IPS-20b (cell line): ENCODE measurements at regions not wholly inside any gene's neighbourhood (a gene's known extent, or its start where the extent isn't known, plus 50 kb on each side); places are given as distances from the start of the nearest gene placed in this dataset.

Experiments
- H3K27ac ChIP-seq: one replicate; pipeline ENCODE4 v1.5.1; 2013; ENCODE audit warnings: low read length
- H3K27me3 ChIP-seq: 2 replicates; pipeline ENCODE4 v1.6.1; 2013; ENCODE audit warnings: mild to moderate bottlenecking, low read length, inconsistent platforms; ENCODE audit not compliant: insufficient read depth
- H3K36me3 ChIP-seq: 2 replicates; pipeline ENCODE4 v1.6.1; 2013; ENCODE audit warnings: low read depth, mild to moderate bottlenecking, inconsistent platforms, low read length, moderate library complexity; ENCODE audit not compliant: insufficient read depth
- H3K4me1 ChIP-seq: 2 replicates; pipeline ENCODE4 v1.6.1; 2013; ENCODE audit warnings: mild to moderate bottlenecking, control low read depth, inconsistent platforms, low read length, moderate library complexity; ENCODE audit not compliant: insufficient read depth
- H3K4me3 ChIP-seq: 2 replicates; pipeline ENCODE4 v1.5.1; 2013; ENCODE audit warnings: mild to moderate bottlenecking, low read length, inconsistent platforms
- H3K9ac ChIP-seq: 2 replicates; pipeline ENCODE4 v1.6.1; 2013; ENCODE audit warnings: low read depth, mild to moderate bottlenecking, inconsistent platforms, low read length, moderate library complexity
- H3K9me3 ChIP-seq: 2 replicates; pipeline ENCODE4 v1.6.1; 2013; ENCODE audit warnings: mild to moderate bottlenecking, low read depth, low read length, inconsistent platforms; ENCODE audit not compliant: insufficient read depth

- H3K27ac ChIP-seq: no peak overlapping the region
- no peaks in the 10 kb centered on the region for H3K27me3 ChIP-seq
- H3K9ac ChIP-seq: no peak overlapping the region
- H3K4me3 ChIP-seq: no peak overlapping the region
- no peaks in the 10 kb centered on the region for H3K9me3 ChIP-seq
- H3K36me3 ChIP-seq: no peaks in the 10 kb centered on the region
- H3K4me1 ChIP-seq: no peaks in the 10 kb centered on the region
Measured at GRCh38 chr3:167146911-167147310, 233.2 kb downstream of the ZBBX start.

DNA sequence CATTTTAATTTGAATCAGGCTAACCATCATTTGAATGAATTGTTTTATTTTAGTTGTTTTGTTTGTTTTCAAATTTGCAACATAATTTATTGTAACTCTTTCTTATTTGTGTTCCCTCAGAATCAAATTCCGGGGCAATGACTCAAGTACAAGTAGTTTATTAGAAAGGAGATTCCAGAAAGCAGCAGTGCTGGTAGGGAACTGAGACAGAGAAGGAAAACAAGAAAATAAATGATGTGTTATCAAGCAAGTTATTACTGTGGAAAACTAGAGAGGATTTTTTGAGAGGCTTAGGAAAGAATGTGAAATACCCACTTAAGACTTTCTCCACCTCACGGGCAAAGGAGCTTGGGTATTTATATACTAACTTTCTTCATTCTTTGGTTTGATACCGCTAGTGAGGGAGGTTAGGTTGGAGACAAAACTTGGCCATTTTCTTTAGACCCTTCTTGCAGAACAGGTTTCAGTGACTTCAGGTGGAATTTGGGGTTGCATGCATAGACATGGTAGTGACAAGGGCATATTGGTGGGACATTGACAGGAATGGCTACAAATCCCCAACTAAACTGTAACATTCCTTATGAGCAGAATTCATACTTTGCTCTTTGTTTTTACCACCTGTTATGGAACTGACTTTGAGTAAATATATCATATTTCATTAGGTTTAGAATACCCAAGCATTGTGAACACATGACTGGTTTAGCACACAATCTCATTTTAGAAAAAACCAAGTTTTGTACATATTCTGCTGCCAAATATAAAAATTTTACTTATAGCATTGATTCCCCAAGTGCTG, 254.3 kb downstream of the ZBBX start:
- Histone ChIP-seq H3K4me1 (no peaks in the 10 kb centered on the region), H3K27ac (no peak overlapping the region), H3K36me3 (no peaks in the 10 kb centered on the region), H3K4me3 (no peak overlapping the region), H3K9me3 (no peaks in the 10 kb centered on the region; the same call in 1 of the 2 replicates), H3K27me3 (no peaks in the 10 kb centered on the region), H3K9ac (no peak overlapping the region; the same call in 1 of the 2 replicates)

DNA sequence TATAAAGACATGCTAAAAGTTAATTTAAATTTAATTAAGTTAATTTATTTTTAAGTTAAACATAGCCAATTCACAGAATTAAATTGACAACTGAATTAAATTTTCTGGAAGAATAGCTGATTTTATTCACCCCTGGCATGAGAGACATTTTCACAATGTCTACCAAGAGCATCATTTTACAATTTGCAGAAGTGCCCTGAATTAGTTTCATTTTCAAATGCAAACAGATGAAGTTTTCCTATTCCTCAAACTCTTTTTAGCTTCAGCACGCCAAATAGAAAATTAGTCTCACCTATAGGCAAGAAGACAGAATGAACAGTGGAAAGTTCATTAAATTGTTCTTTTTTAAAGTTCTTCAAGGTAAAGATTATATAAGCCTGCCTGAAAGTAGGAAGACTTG, 259.3 kb downstream of the ZBBX start:
- H3K4me3 ChIP-seq: no peak overlapping the region
- H3K27ac ChIP-seq: no peak overlapping the region
- no peaks in the 10 kb centered on the region for H3K4me1 ChIP-seq
- H3K36me3 ChIP-seq: no peaks in the 10 kb centered on the region
- no peak overlapping the region for H3K9ac ChIP-seq
- H3K9me3 ChIP-seq: no peaks in the 10 kb centered on the region; the same call in 1 of the 2 replicates
- no peaks in the 10 kb centered on the region for H3K27me3 ChIP-seq

DNA sequence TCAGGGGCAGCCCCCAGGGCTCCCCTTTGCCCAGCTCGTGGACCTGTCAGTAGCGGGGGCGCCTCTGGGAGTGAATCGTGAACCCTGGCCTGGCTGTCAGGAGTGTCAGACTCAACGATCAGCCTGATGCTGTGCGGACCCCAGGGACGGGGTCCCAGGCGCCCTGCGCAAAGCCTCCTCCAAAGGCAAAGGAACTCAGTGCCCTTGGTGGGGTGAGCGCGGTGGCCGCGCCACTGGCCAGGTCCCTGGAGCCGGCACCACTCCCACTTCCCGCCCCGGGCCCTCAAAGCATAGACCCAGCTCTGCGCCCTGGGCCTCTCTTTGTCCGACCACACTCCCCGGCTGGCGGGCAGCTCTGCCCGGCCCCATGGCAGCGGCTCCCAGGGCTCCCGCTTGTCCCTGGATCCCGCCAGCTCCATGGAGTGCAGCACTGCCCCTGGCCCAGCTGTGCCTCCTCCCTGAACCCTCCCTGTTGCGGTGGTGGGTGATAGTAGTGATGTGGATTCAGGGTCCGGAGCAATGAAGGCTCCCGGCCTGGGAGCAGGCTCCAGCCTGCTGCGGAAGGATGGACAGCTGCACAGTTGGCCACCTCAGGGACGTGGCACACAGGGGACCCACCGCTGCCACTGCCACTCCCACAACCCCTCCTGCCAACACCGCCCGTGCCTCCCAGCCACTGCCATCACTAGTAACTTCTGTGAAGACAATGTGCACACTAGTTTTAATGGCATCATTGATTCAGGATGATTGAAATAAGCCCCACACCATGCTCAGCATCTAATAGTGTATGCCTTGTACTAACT, 263.8 kb downstream of the ZBBX start:
- Histone ChIP-seq H3K9ac (no peak overlapping the region), H3K4me3 (no peak overlapping the region), H3K36me3 (no peaks in the 10 kb centered on the region), H3K9me3 (no peaks in the 10 kb centered on the region), H3K4me1 (no peaks in the 10 kb centered on the region), H3K27me3 (no peaks in the 10 kb centered on the region), H3K27ac (no peak overlapping the region)

- H3K27ac ChIP-seq: no peak overlapping the region
- H3K4me3 ChIP-seq: no peak overlapping the region
- H3K36me3 ChIP-seq: no peaks in the 10 kb centered on the region
- H3K27me3 ChIP-seq: no peaks in the 10 kb centered on the region
- peaks cover 4% of the 10 kb centered on the region; the same call in 1 of the 2 replicates for H3K4me1 ChIP-seq
- H3K9ac ChIP-seq: no peak overlapping the region
- no peaks in the 10 kb centered on the region for H3K9me3 ChIP-seq
Measured at GRCh38 chr3:167115331-167115934, 264.7 kb downstream of the ZBBX start.

- Histone ChIP-seq H3K4me3 (no peak overlapping the region), H3K9me3 (no peaks in the 10 kb centered on the region), H3K27me3 (no peaks in the 10 kb centered on the region), H3K27ac (no peak overlapping the region), H3K36me3 (no peaks in the 10 kb centered on the region), H3K9ac (no peak overlapping the region), H3K4me1 (peaks cover 8% of the 10 kb centered on the region; the same call in 1 of the 2 replicates)
Measured at GRCh38 chr3:167114619-167115018, 265.5 kb downstream of the ZBBX start.

DNA sequence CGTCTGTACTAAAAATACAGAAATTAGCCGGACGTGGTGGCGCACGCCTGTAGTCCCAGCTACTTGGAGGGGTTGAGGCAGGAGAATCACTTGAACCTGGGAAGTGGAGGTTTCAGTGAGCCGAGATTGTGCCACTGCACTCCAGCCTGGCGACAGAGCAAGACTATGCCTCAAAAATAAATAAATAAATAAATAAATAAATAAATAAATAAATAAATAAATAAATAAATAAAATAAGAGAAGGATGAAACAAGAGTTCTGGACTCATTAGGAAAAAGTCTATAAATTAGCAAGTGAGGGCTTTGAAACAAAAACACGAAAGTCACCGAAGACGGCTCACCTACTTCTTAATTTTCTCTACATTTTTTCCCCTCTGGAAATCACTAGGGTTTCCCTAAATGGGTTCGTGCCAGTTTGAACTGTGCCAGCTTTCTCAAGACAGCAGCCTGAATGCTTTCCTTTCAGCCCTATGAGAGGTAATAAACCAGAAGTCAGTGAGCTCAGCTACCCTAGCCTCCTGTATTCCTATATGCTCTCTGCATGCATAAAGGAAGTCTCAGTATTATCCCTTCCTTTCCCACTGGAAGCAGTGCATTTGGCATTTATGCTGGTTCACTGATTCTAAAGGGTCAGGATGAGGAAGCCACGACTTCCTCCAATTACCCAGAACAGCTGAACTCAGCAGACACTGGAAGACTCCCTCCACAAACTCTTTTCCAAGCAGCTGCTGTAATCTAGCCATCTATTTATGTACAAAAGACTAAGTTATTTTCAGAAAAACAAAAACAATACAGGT, 266.9 kb downstream of the ZBBX start:
- Histone ChIP-seq H3K27me3 (no peaks in the 10 kb centered on the region), H3K27ac (no peak overlapping the region), H3K4me1 (peaks cover 8% of the 10 kb centered on the region; the same call in 1 of the 2 replicates), H3K4me3 (no peak overlapping the region), H3K36me3 (no peaks in the 10 kb centered on the region), H3K9ac (no peak overlapping the region), H3K9me3 (no peaks in the 10 kb centered on the region)

DNA sequence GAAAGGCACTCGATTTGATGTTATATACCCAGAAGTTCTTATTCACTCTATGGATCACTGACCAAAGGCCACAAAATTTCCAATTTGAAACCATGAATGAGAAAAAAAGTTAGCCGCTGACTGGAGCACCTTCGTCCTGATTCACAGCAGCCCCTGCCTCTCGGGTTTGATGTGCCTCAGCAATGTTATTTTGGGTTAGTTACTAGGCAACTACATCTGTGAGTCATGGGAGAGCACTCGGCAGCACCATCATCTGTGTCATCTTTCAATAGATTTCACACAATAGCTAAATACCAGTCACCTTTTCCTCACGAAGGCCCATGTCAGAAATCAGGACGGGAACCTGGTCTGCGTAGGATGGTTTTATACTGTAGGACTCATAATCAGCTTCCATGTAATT, 269.2 kb downstream of the ZBBX start:
- H3K36me3 ChIP-seq: no peaks in the 10 kb centered on the region
- no peak overlapping the region for H3K9ac ChIP-seq
- peaks cover 8% of the 10 kb centered on the region; the same call in 1 of the 2 replicates for H3K4me1 ChIP-seq
- H3K9me3 ChIP-seq: no peaks in the 10 kb centered on the region
- H3K27ac ChIP-seq: no peak overlapping the region
- H3K4me3 ChIP-seq: no peak overlapping the region
- H3K27me3 ChIP-seq: no peaks in the 10 kb centered on the region

GRCh38 chr3:167109746-167110145, 270.4 kb downstream of the ZBBX start:
- H3K4me1 ChIP-seq: peaks cover 8% of the 10 kb centered on the region; the same call in 1 of the 2 replicates
- no peaks in the 10 kb centered on the region for H3K9me3 ChIP-seq
- no peak overlapping the region for H3K4me3 ChIP-seq
- no peak overlapping the region for H3K27ac ChIP-seq
- H3K36me3 ChIP-seq: no peaks in the 10 kb centered on the region
- H3K9ac ChIP-seq: no peak overlapping the region
- H3K27me3 ChIP-seq: no peaks in the 10 kb centered on the region

- Histone ChIP-seq H3K4me3 (no peak overlapping the region), H3K27ac (no peak overlapping the region)
Measured at GRCh38 chr3:167106456-167106855, 273.6 kb downstream of the ZBBX start.

DNA sequence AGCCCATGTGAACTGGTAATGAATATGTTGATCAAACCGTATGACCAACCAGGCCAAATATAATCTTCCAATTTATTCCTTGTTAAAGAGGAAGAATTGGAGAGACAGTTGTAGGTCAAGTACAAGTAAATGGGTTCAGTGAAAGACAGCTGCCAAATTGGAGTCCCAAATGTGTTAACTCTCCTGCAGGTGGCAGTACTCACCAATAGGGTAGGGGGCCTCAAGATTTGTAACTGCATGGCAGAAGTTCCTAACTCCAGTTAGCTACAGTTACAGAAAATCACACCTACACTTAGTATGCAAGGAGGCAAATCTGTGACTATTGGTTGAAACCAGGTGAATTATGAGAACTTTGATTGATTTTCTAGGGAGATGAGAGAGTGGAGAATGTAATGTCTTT, 278.0 kb downstream of the ZBBX start:
- Histone ChIP-seq H3K36me3 (no peaks in the 10 kb centered on the region), H3K4me3 (no peak overlapping the region), H3K27ac (no peak overlapping the region), H3K9ac (no peak overlapping the region), H3K4me1 (no peaks in the 10 kb centered on the region), H3K9me3 (no peaks in the 10 kb centered on the region), H3K27me3 (no peaks in the 10 kb centered on the region)

More at GRCh38 chr3:167106456-167106855, 273.6 kb downstream of the ZBBX start:
- H3K9me3 ChIP-seq: no peaks in the 10 kb centered on the region
- peaks cover 8% of the 10 kb centered on the region; the same call in 1 of the 2 replicates for H3K4me1 ChIP-seq
- no peaks in the 10 kb centered on the region for H3K36me3 ChIP-seq
- H3K27me3 ChIP-seq: no peaks in the 10 kb centered on the region
- no peak overlapping the region for H3K9ac ChIP-seq
